Heart left ventricle (tissue), 13 donors: ENCODE measurements at regions not wholly inside any gene's neighbourhood (a gene's known extent, or its start where the extent isn't known, plus 50 kb on each side); places are given as distances from the start of the nearest gene placed in this dataset.

ENCODE experiments used
- POLR2A ChIP-seq, 2 donors: fragments of 450-650 bp; IDR thresholded peaks; one replicate each; pipeline ENCODE4 v1.6.1; 2017; ENCODE audit warnings: antibody characterized with exemption in 2 of 2, mild to moderate bottlenecking in 2 of 2, moderate library complexity in 2 of 2
- TF ChIP-seq, protein P1 (sequence below), 12 donors: fragments of 200-600 bp; sonication (generic) in 4 of 12; IDR thresholded peaks; one replicate each; pipeline versions ENCODE4 v1.5.0 to v1.8.0; 2018 to 2022; ENCODE audit warnings: antibody characterized with exemption in 12 of 12, mild to moderate bottlenecking in 5 of 12
- donor health status: ischemic (EF 13 %, LVEDD 7.1; RV severe dilation, severe dysfunction).
- donor health status: DM: no; HTN: yes; CAD: no.
- donor health status: DM: no; HTN: no; CAD: no.
- donor health status: ischemic (EF 25% LVEDD 6.9; RV normal size, moderate dysfunction).
- donor health status: ischemic (EF 25% LVEDD 5.7; RV mildly dilated, moderate dysfunction).
- donor health status: ischemic (EF 35%, LVEDD 5.7; RV mildly dilated, moderate dysfunction).
- donor health status: nonischemic (EF 11% LVEDD 7.7; RV severe dilation, severe dysfunction).
- donor health status: DM: yes; HTN: yes; CAD: no.
- donor health status: PGD.
- donor health status: ischemic (EF 29% LVEDD 5.4; RV normal size, mild dysfunction).
- donor health status: nonischemic (EF 23%, LVEDD 6.1; RV moderate dilation, normal function).

DNA sequence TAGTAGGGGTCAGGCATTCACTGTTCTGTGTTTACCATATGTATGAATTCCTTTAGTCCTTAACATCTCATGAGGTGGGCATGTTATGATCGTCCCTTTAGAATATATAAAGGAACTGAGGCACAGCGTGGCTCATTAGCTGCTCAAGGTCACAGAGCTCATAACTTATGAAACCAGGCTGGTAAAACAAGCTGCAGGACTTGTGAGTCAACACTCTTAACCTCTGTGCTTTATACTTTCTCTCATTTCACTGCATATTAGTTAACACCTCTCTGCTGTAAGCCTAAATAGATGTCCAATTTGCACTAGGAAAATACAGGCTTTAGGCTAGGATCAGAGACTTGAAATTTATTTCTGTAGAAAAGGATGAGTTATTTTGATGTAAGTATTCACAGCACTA lies 180.3 kb upstream of the HDAC9 start:
- TF ChIP-seq, protein P1, sequence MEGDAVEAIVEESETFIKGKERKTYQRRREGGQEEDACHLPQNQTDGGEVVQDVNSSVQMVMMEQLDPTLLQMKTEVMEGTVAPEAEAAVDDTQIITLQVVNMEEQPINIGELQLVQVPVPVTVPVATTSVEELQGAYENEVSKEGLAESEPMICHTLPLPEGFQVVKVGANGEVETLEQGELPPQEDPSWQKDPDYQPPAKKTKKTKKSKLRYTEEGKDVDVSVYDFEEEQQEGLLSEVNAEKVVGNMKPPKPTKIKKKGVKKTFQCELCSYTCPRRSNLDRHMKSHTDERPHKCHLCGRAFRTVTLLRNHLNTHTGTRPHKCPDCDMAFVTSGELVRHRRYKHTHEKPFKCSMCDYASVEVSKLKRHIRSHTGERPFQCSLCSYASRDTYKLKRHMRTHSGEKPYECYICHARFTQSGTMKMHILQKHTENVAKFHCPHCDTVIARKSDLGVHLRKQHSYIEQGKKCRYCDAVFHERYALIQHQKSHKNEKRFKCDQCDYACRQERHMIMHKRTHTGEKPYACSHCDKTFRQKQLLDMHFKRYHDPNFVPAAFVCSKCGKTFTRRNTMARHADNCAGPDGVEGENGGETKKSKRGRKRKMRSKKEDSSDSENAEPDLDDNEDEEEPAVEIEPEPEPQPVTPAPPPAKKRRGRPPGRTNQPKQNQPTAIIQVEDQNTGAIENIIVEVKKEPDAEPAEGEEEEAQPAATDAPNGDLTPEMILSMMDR (IDR thresholded peaks at IDR 0.05): no peak
- no peak for TF ChIP-seq POLR2A (IDR thresholded peaks at IDR 0.05)
